Heart right ventricle (tissue), 16 donors: ENCODE measurements at regions not wholly inside any gene's neighbourhood (a gene's known extent, or its start where the extent isn't known, plus 50 kb on each side); places are given as distances from the start of the nearest gene placed in this dataset.

ENCODE experiments used
- ATAC-seq, 8 donors: fragments of 200-7000 bp; cut with Tn5 transposase; one replicate each; pipeline ENCODE4 v1.9.1; 2020; ENCODE audit warnings: mild to moderate bottlenecking in 8 of 8, moderate library complexity in 8 of 8, moderate number of reproducible peaks in 1 of 8
- DNase-seq, 2 donors: peaks; one replicate each; pipeline ENCODE4 v3.0.0-alpha.2; 2020
- H3K27ac ChIP-seq, 10 donors: fragments of 200-600 bp; sonication (generic) in 2 of 10; one replicate each; pipeline versions ENCODE4 v1.5.0 to v1.8.0; 2020 to 2022; ENCODE audit warnings: mild to moderate bottlenecking in 3 of 10
- H3K27me3 ChIP-seq, 7 donors: fragments of 200-600 bp; one replicate each; pipeline ENCODE4 v1.8.0; 2021 to 2022; ENCODE audit warnings: mild to moderate bottlenecking in 2 of 7
- H3K36me3 ChIP-seq, 9 donors: fragments of 200-600 bp; sonication (generic) in 1 of 9; one replicate each; pipeline versions ENCODE4 v1.5.0 to v1.8.0; 2020 to 2022; ENCODE audit warnings: mild to moderate bottlenecking in 2 of 9
- H3K4me1 ChIP-seq, 9 donors: fragments of 200-600 bp; sonication (generic) in 1 of 9; one replicate each; pipeline versions ENCODE4 v1.5.0 to v1.8.0; 2020 to 2022; ENCODE audit warnings: mild to moderate bottlenecking in 4 of 9
- H3K4me3 ChIP-seq, 10 donors: fragments of 200-600 bp; sonication (generic) in 2 of 10; one replicate each; pipeline versions ENCODE4 v1.5.0 to v1.8.0; 2020 to 2022; ENCODE audit warnings: mild to moderate bottlenecking in 7 of 10, moderate library complexity in 2 of 10
- H3K9me3 ChIP-seq, 11 donors: fragments of 200-600 bp in 10 of 11; sonication (generic) in 2 of 11; one replicate each; pipeline versions ENCODE4 v1.5.0 to v1.8.0; 2013 to 2022; ENCODE audit warnings: mild to moderate bottlenecking in 2 of 11, control low read depth in 1 of 11, moderate library complexity in 1 of 11
- CTCF ChIP-seq, 9 donors: fragments of 200-600 bp; sonication (generic) in 2 of 9; IDR thresholded peaks; one replicate each; pipeline versions ENCODE4 v1.5.0 to v1.8.0; 2021 to 2022; ENCODE audit warnings: antibody characterized with exemption in 9 of 9, mild to moderate bottlenecking in 5 of 9, moderate library complexity in 1 of 9
- WGBS, 2 donors: extraction: QIAGEN DNeasy Blood & Tissue Kit; methylation state at CpG; one replicate each; pipeline ENCODE4 v1.1.7; 2013; ENCODE audit warnings: inconsistent platforms in 1 of 2; 5-methylcytosine and 5-hydroxymethylcytosine counted together
- intact Hi-C, 10 donors: fragments of 100-400 bp; cut with DNase I; formaldehyde crosslinking; loops; one replicate each; pipeline versions ENCODE4 v1.11.1 to v1.14.2; 2022
- microRNA-seq, 2 donors: library from miRNA; unstranded; fragments of <30 nt; microRNA quantifications; one replicate each; pipeline ENCODE4 v1.2.0, GENCODE V29; 2021
- donor health status: Arrhythmogenic right ventricular cardiomyopathy.
- donor health status: ischemic (EF 13 %, LVEDD 7.1; RV severe dilation, severe dysfunction).
- donor health status: healthy with polysubstance abuse.
- donor health status: DM: no; HTN: yes; CAD: no.
- donor health status: DM: no; HTN: no; CAD: no.
- donor health status: ischemic (EF 25% LVEDD 6.9; RV normal size, moderate dysfunction).
- donor health status: ischemic (EF 25% LVEDD 5.7; RV mildly dilated, moderate dysfunction).
- donor health status: healthy.
- donor health status: DM: yes; HTN: yes; CAD: no.
- donor health status: Ischemic cardiomyopathy.
- donor health status: ischemic (EF 35%, LVEDD 5.7; RV mildly dilated, moderate dysfunction).
- donor health status: nonischemic (EF 11% LVEDD 7.7; RV severe dilation, severe dysfunction).
- donor health status: DM: yes; HTN: yes; CAD: no.
- donor health status: PGD.
- donor health status: ischemic (EF 29% LVEDD 5.4; RV normal size, mild dysfunction).
- donor health status: nonischemic (EF 23%, LVEDD 6.1; RV moderate dilation, normal function).

- Histone ChIP-seq H3K4me1 (no peaks in the 10 kb centered on the region), H3K27me3 (no peaks in the 10 kb centered on the region), H3K27ac (no peak overlapping the region), H3K4me3 (no peak overlapping the region), H3K9me3 (peaks cover 0 to 4% (median 0%) of the 10 kb centered on the region in 11 donors), H3K36me3 (no peaks in the 10 kb centered on the region)
- no peak for TF ChIP-seq CTCF (IDR thresholded peaks at IDR 0.05)
- 95 to 98% methylated on average over 1 of the region's 1 CpG for WGBS, 2 donors
- intact Hi-C loops: no loop called here
- ATAC-seq (no peak), DNase-seq (no peak)
Measured at GRCh38 chr5:96015709-96016108, 54.1 kb upstream of the ELL2 start.

- H3K27me3 ChIP-seq: no peaks in the 10 kb centered on the region
- 91 to 97% methylated on average over 1 of the region's 1 CpG for WGBS, 2 donors
- no peak overlapping the region for H3K27ac ChIP-seq
- peaks cover 0 to 4% (median 0%) of the 10 kb centered on the region in 11 donors for H3K9me3 ChIP-seq
- no peak for TF ChIP-seq CTCF (IDR thresholded peaks at IDR 0.05)
- no peak overlapping the region for H3K4me3 ChIP-seq
- intact Hi-C loops: no loop called here
- no peaks in the 10 kb centered on the region for H3K4me1 ChIP-seq
- no peaks in the 10 kb centered on the region for H3K36me3 ChIP-seq
- no peak for DNase-seq
- ATAC-seq: no peak
Measured at GRCh38 chr5:96014395-96014794, 52.7 kb upstream of the ELL2 start.

- no peak for DNase-seq
- WGBS, 2 donors: 95 to 99% methylated on average over 1 of the region's 1 CpG
- ATAC-seq: no peak
- Histone ChIP-seq H3K27me3 (no peaks in the 10 kb centered on the region), H3K36me3 (no peaks in the 10 kb centered on the region), H3K4me3 (no peak overlapping the region), H3K4me1 (no peaks in the 10 kb centered on the region), H3K9me3 (peaks cover 0 to 4% (median 0%) of the 10 kb centered on the region in 11 donors), H3K27ac (no peak overlapping the region)
- intact Hi-C loops: no loop called here
- TF ChIP-seq CTCF (IDR thresholded peaks at IDR 0.05): no peak
Measured at GRCh38 chr5:96013254-96013653, 51.6 kb upstream of the ELL2 start.

GRCh38 chr5:96012399-96012798, 50.7 kb upstream of the ELL2 start:
- DNase-seq (no peak), ATAC-seq (no peak)
- intact Hi-C loops: no loop called here
- H3K27me3 ChIP-seq: no peaks in the 10 kb centered on the region
- H3K27ac ChIP-seq: no peak overlapping the region
- H3K36me3 ChIP-seq: no peaks in the 10 kb centered on the region
- no peak for TF ChIP-seq CTCF (IDR thresholded peaks at IDR 0.05)
- H3K4me1 ChIP-seq: no peaks in the 10 kb centered on the region
- peaks cover 0 to 4% (median 0%) of the 10 kb centered on the region in 11 donors for H3K9me3 ChIP-seq
- no peak overlapping the region for H3K4me3 ChIP-seq

Small RNAs in the stretch of these regions (microRNA-seq; reads per million reads assigned to microRNA genes)
- 0 to 0.60 reads per million in 2 donors for gene MIR583
